AG04449 (cell line): ENCODE measurements at regions not wholly inside any gene's neighbourhood (a gene's known extent, or its start where the extent isn't known, plus 50 kb on each side); places are given as distances from the start of the nearest gene placed in this dataset.

Source experiments
- CTCF ChIA-PET: fragments of 350-600 bp; formaldehyde crosslinking; extraction: SDS; loops from one replicate; lab custom pipeline; 2021; ENCODE audit warnings: antibody characterized with exemption; lab: Yijun Ruan, JAX
- POLR2A ChIA-PET: fragments of 400-600, 350-600 bp; formaldehyde crosslinking; extraction: SDS; loops from one replicate; lab custom pipeline; 2020; ENCODE audit warnings: antibody characterized with exemption, inconsistent platforms; lab: Yijun Ruan, JAX
- DNase-seq: peaks from one replicate; pipeline ENCODE4 v3.0.0-alpha.2; 2010; ENCODE audit warnings: low read depth, low spot score
- H3K4me3 ChIP-seq: 2 replicates; pipeline ENCODE4 v1.5.1; 2011; ENCODE audit warnings: low read depth, mild to moderate bottlenecking, control low read depth, low read length
- CTCF ChIP-seq: IDR thresholded peaks from one replicate; pipeline ENCODE4 v1.5.1; 2011; ENCODE audit warnings: mild to moderate bottlenecking, moderate library complexity, low read length, control low read depth, inconsistent platforms; ENCODE audit not compliant: insufficient read depth; ENCODE audit errors: missing control alignments

DNA sequence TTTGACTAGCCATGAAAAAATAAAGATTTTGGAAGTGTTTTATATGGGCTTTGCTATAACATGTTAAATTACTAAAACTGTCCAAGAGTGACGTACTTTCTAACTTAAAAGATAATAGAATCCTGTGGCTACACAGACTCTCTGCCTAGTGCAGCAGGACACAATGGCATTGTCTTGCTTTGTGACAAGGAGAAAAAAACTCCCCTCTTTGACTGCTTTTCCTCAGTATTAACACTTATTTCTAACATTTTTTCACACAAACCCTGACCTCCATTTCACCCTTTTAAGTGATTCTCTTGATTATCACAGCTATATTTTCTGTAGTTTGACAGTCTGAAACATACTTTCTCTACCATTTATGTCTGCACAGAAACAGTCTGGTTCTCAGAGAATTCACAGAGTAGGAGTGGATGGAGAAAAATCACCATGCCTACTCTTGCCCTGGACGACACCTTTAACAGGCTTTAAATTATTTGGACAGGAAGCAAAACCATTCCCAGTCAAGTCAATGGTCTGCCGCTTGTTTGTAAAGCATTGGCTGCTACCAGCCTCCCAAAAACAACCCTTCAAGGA lies 336.3 kb upstream of the SMIM30 start:
- DNase-seq = no peak
- TF ChIP-seq CTCF = no peak
- ChIA-PET POLR2A (no interaction called here), CTCF (no interaction called here)
- no peak overlapping the region for H3K4me3 ChIP-seq

DNA sequence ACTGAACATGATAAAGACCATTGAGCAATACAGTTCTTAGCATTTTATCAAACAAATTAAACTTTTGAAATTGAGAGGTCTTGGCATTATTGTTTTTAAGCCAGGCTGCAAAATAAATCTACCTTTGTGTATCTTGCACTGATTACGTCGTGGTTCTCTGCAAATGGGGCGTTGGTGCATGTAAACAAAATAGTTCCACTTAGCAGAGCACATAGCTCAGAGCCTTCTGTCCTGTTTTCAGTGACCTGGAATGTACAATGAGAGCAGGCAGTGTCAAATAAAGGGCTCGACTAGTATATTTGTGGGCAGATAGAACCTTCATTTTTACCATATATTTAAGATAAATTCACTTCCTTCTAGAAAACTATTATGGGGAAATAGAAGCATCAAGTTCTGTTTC lies 333.9 kb upstream of the SMIM30 start:
- H3K4me3 ChIP-seq = no peak overlapping the region
- CTCF ChIA-PET = no interaction called here
- TF ChIP-seq CTCF = no peak
- no peak for DNase-seq
- POLR2A ChIA-PET = interaction anchor here (0.6 kb wide), 1 partner anchor 137 kb away, joined by 4 read pairs; no protein-coding TSS in a partner anchor

GRCh38 chr7:113446791-113447190 lies 328.4 kb upstream of the SMIM30 start:
- ChIA-PET CTCF (no interaction called here), POLR2A (no interaction called here)
- no peak for TF ChIP-seq CTCF
- no peak for DNase-seq
- no peak overlapping the region for H3K4me3 ChIP-seq

- no peak overlapping the region for H3K4me3 ChIP-seq
- CTCF ChIA-PET = no interaction called here
Measured at GRCh38 chr7:113446391-113446790, 328.0 kb upstream of the SMIM30 start.

DNA sequence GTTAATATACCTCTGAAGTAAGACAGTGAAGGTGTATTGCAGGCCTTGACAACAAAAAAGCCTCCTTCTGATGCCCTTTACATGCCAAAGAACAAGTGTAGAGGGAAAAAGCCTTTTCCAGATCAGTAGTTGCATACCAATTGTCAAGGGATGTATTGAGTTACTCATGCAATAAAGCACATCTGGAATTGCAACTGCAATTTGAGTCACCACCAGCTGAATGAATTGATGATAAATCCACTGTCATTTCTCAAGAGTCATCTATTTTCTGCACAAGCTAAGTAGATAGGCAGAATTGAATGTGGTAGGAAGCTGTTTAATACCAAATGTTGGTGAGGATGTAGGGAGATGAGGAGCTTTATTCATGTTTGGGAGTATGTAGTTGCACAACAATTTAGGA lies 325.9 kb upstream of the SMIM30 start:
- H3K4me3 ChIP-seq = no peak overlapping the region
- POLR2A ChIA-PET = no interaction called here
- no peak for TF ChIP-seq CTCF
- no peak for DNase-seq
- CTCF ChIA-PET = no interaction called here

More at GRCh38 chr7:113446391-113446790, 328.0 kb upstream of the SMIM30 start:
- POLR2A ChIA-PET = no interaction called here
- DNase-seq = no peak
- TF ChIP-seq CTCF = no peak

GRCh38 chr7:113440173-113440572 lies 321.8 kb upstream of the SMIM30 start:
- TF ChIP-seq CTCF = no peak
- POLR2A ChIA-PET = no interaction called here
- CTCF ChIA-PET = no interaction called here
- H3K4me3 ChIP-seq = no peak overlapping the region
- no peak for DNase-seq
